ENCODE measurements at regions not wholly inside any gene's neighbourhood (a gene's known extent, or its start where the extent isn't known, plus 50 kb on each side); places are given as distances from the start of the nearest gene placed in this dataset.

GRCh38 chr1:72936151-72936740, 653.9 kb upstream of the NEGR1 start:
- TF ChIP-seq CTCF (IDR thresholded peaks at IDR 0.05; ENCODE audit: insufficient read depth, missing control alignments), result no peak
- DNase-seq (ENCODE audit: insufficient read length, low spot score) (no peak), FAIRE-seq (peak; percentile 41)

- FAIRE-seq (no peak), DNase-seq (ENCODE audit: insufficient read length, low spot score) (no peak)
- no peak for TF ChIP-seq CTCF (IDR thresholded peaks at IDR 0.05; ENCODE audit: insufficient read depth, missing control alignments)
These were observed 649.7 kb upstream of the NEGR1 start for GRCh38 chr1:72932025-72932424.

- no peak for TF ChIP-seq CTCF (IDR thresholded peaks at IDR 0.05; ENCODE audit: insufficient read depth, missing control alignments)
- no peak for DNase-seq (ENCODE audit: insufficient read length, low spot score)
- FAIRE-seq, result no peak
These were observed 648.2 kb upstream of the NEGR1 start for GRCh38 chr1:72930528-72930927.

GRCh38 chr1:72918940-72919339, 636.6 kb upstream of the NEGR1 start:
- FAIRE-seq (no peak), DNase-seq (ENCODE audit: insufficient read length, low spot score) (no peak)

GRCh38 chr1:72917920-72918319, 635.6 kb upstream of the NEGR1 start:
- DNase-seq (ENCODE audit: insufficient read length, low spot score) (no peak), FAIRE-seq (no peak)
- TF ChIP-seq CTCF (IDR thresholded peaks at IDR 0.05; ENCODE audit: insufficient read depth, missing control alignments), result no peak

More at GRCh38 chr1:72918940-72919339, 636.6 kb upstream of the NEGR1 start:
- no peak for TF ChIP-seq CTCF (IDR thresholded peaks at IDR 0.05; ENCODE audit: insufficient read depth, missing control alignments)

GRCh38 chr1:72915581-72915980, 633.2 kb upstream of the NEGR1 start:
- TF ChIP-seq CTCF (IDR thresholded peaks at IDR 0.05; ENCODE audit: insufficient read depth, missing control alignments), result no peak
- DNase-seq (ENCODE audit: insufficient read length, low spot score), result no peak
- no peak for FAIRE-seq

- DNase-seq (ENCODE audit: insufficient read length, low spot score) (no peak), FAIRE-seq (no peak)
- no peak for TF ChIP-seq CTCF (IDR thresholded peaks at IDR 0.05; ENCODE audit: insufficient read depth, missing control alignments)
These were observed 629.3 kb upstream of the NEGR1 start for GRCh38 chr1:72911656-72912055.
